GM08714 (cell line): ENCODE measurements at regions not wholly inside any gene's neighbourhood (a gene's known extent, or its start where the extent isn't known, plus 50 kb on each side); places are given as distances from the start of the nearest gene placed in this dataset.
"Not testable (repeated sequence)": the region's sequence is repeated elsewhere in the genome, so short reads cannot be mapped to it uniquely, and the experiment has no call there.

ENCODE experiments used
- H3K4me3 ChIP-seq: fragments of 200-500 bp; sonication (Bioruptor generic); 2 replicates; pipeline ENCODE4 v1.5.1; 2014; ENCODE audit warnings: mild to moderate bottlenecking, low read length, inconsistent platforms
- ZNF274 ChIP-seq: IDR thresholded peaks from 2 replicates; pipeline ENCODE4 v1.6.1; 2012; ENCODE audit warnings: mild to moderate bottlenecking, low read depth, low read length

DNA sequence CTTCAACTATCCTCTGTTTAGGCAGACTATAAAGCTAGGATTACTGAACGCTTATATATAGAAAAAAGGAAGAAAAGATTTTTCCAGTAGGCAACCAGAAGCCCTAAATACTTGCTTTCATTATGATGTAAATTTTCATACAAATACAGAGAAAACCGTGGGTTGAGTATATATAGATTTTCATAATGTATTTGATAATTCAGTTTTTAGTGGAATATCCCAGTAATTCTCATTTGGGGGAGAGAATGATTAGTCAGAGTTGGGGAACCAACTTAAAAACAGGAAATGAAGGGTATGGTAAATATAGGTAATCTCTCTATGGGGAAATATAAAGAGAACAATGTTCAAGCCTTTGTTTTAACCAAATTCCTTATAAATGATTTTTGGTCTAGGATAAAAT lies 154.0 kb upstream of the CITED2 start:
- no peak overlapping the region for H3K4me3 ChIP-seq
- TF ChIP-seq ZNF274: no peak

DNA sequence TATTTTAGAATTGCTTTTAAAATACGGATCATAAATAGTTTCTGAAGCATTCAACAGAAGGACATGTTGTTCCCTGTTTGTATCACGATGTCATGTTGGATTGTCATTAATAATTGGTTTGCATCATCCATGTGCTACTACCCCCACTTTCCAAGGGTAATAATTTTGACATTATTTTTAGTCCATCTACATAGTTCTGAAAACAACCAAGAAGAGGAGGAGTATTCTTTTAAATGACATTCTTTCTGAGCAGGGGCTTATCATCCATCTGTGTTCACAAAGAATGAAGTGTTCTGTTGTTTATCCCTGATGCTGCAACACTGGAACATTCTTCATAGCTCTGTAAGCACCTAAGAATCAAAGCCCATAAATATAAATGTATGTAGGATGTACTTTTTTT lies 151.0 kb upstream of the CITED2 start:
- TF ChIP-seq ZNF274: no peak
- no peak overlapping the region for H3K4me3 ChIP-seq

- TF ChIP-seq ZNF274: no peak
- no peak overlapping the region for H3K4me3 ChIP-seq
Observed at GRCh38 chr6:139523986-139524385, 149.5 kb upstream of the CITED2 start.

- TF ChIP-seq ZNF274: no peak
- H3K4me3 ChIP-seq: no peak overlapping the region
Observed at GRCh38 chr6:139522511-139523220, 148.2 kb upstream of the CITED2 start.

DNA sequence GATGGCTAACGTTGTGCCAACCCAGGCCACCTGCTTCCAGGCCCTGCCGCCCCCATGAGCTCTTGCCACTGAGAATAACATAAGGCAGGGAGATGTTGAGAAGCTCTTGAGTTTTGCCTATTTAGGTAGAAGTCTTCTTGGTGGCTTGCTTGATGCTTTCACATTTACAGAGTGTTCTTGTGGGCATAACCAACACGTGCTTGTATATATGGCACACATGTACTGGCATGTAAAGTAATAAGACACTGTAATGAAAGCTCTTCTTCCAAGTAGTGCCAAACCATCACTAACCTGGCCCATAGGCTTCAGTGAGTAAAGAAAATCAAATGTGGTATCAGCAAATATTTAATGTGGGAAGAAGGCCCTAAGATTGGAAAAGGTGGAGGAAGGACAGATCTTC lies 146.9 kb upstream of the CITED2 start:
- no peak overlapping the region for H3K4me3 ChIP-seq
- TF ChIP-seq ZNF274: no peak

DNA sequence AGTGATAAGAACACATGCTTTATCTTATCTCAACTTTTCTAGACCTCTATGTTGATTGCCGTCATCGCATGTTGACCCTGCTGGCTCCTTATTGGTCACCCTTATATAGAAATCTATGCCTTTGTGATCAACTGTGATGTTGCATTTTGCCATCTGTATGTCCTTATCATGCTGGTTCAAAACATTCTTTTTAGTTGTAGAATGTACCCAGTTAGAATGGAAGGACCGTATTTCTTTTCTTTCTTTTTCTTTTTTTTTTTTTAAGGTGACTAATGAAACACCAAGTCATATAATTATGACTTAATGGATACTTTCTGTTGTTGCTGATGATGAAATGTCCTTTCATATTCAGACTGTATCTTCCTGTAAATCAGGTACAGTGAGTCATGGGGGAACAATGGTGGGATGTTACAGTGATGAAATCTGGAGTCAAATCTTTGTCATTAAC lies 145.9 kb upstream of the CITED2 start:
- H3K4me3 ChIP-seq: no peak overlapping the region
- TF ChIP-seq ZNF274: no peak

- H3K4me3 ChIP-seq: no peak overlapping the region
- TF ChIP-seq ZNF274: no peak
Observed at GRCh38 chr6:139519571-139520031, 145.2 kb upstream of the CITED2 start.

GRCh38 chr6:139519097-139519496 lies 144.6 kb upstream of the CITED2 start:
- no peak overlapping the region for H3K4me3 ChIP-seq
- TF ChIP-seq ZNF274: no peak

GRCh38 chr6:139518556-139519091 lies 144.2 kb upstream of the CITED2 start:
- no peak for TF ChIP-seq ZNF274
- H3K4me3 ChIP-seq: no peak overlapping the region

DNA sequence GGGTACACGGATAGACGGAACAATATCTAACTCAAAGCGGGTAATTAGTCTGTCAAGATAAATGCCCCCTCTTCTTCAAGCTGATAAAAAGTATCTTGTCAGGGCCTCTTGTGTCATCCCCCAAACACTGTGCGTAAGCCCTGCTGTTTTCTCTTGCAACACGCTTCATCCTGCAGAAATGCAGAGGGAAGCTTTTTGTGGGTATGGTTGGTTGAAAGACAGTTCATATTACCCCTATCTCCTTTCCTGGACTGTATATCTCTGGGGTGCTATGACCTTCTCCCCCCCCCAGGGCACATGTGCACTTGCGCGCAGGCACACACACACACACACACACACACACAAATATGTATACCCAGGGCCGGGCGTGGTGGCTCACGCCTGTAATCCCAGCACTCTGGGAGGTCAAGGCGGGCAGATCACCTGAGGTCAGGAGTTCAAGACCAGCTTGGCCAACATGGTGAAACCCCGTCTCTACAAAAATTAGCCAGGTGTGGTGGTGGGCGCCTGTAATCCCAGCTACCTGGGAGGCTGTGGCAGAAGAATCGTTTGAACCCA lies 143.6 kb upstream of the CITED2 start:
- not testable (repeated sequence) for H3K4me3 ChIP-seq

DNA sequence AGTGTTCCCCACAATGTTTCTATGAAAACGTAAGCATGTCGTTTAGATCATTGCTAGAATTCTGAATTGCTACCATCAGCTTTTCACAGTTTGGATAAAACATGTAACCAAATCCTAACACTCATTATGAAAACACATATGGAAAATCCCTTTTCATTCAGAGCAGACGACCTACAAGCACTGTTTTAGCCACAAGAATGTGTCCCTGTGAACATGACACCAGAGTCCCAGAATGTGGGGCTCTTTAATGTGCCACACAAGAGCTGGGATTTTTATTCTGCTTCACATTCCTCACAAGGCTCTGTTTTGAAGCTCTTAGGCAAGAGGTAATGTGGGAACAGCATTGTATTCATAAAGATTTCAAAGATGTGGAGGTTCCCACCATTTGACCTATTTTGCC lies 141.1 kb upstream of the CITED2 start:
- H3K4me3 ChIP-seq: no peak overlapping the region
- no peak for TF ChIP-seq ZNF274

- no peak for TF ChIP-seq ZNF274
- H3K4me3 ChIP-seq: no peak overlapping the region
Observed at GRCh38 chr6:139514819-139515218, 140.4 kb upstream of the CITED2 start.

- no peak overlapping the region for H3K4me3 ChIP-seq
- no peak for TF ChIP-seq ZNF274
Observed at GRCh38 chr6:139510040-139510790, 135.8 kb upstream of the CITED2 start.

DNA sequence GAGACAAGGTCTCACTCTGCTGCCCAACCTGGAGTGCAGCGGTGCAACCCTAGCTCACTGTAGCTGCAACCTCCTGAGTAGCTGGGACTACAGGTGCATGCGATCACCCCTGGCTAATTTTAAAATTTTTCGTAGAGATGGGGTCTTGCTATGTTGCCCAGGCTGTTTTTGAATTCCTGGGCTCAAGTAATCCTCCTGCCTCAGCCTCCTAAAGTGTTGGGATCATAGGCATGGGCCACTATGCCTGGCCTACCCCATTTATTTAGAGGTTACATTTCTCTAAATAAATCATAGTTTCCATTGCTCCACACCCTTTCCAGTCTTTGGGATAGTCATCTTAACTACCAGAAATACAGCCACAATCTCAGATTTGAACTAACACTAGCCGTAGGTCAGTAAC lies 134.7 kb upstream of the CITED2 start:
- no peak overlapping the region for H3K4me3 ChIP-seq
- no peak for TF ChIP-seq ZNF274

DNA sequence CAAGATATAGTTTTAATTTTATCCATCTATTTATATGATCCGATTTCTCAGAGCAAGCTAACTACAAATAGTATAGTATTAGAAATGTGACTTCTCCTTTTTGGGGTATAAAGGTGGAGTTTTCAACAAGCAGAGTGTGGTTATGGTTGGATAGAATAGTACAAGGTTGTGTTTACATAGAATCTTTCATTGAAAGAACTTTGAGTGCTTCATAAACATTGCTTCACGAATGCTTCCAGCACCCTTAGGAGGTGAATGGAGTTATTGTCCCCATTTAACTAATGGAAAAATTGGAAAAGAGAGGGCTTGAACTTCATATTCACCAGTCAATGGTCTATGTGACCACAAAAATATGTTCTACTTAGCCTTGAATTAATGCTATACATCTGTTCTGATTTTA lies 134.1 kb upstream of the CITED2 start:
- no peak for TF ChIP-seq ZNF274
- no peak overlapping the region for H3K4me3 ChIP-seq
